Right atrium auricular region (tissue), 2 donors: ENCODE measurements at regions not wholly inside any gene's neighbourhood (a gene's known extent, or its start where the extent isn't known, plus 50 kb on each side); places are given as distances from the start of the nearest gene placed in this dataset.

Source experiments
- DNase-seq: peaks from one replicate; pipeline ENCODE4 v3.0.0-alpha.2; 2019; ENCODE audit warnings: low spot score
- H3K27ac ChIP-seq, 2 donors: fragments of 200-600 bp; sonication (generic); 1 replicate in 1 of 2; 2 replicates in 1 of 2; pipeline ENCODE4 v1.5.1; 2016 to 2019
- H3K27me3 ChIP-seq, 2 donors: fragments of 200-600 bp; sonication (generic); one replicate each; pipeline versions ENCODE4 v1.5.1 to v1.6.0; 2017 to 2019
- H3K36me3 ChIP-seq: fragments of 200-600 bp; sonication (generic); one replicate; pipeline ENCODE4 v1.5.1; 2016
- H3K4me1 ChIP-seq, 2 donors: fragments of 200-600 bp; sonication (generic); one replicate each; pipeline versions ENCODE4 v1.5.1 to v1.6.0; 2017 to 2019
- H3K4me3 ChIP-seq, 2 donors: fragments of 200-600 bp; sonication (generic); 1 replicate in 1 of 2; 2 replicates in 1 of 2; pipeline ENCODE4 v1.5.1; 2017 to 2019; ENCODE audit warnings: mild to moderate bottlenecking in 1 of 2, moderate library complexity in 1 of 2
- H3K9me3 ChIP-seq, 2 donors: fragments of 200-600 bp; sonication (generic); one replicate each; pipeline ENCODE4 v1.5.1; 2019
- CTCF ChIP-seq, 2 donors: fragments of 200-600 bp; sonication (generic); IDR thresholded peaks; one replicate each; pipeline ENCODE4 v1.5.1; 2019; ENCODE audit warnings: antibody characterized with exemption in 2 of 2

- DNase-seq, result no peak
- no peak for TF ChIP-seq CTCF (IDR thresholded peaks at IDR 0.05)
- no peak overlapping the region for H3K4me3 ChIP-seq
- no peaks in the 10 kb centered on the region for H3K4me1 ChIP-seq
- no peak overlapping the region for H3K27ac ChIP-seq
- H3K36me3 ChIP-seq, result no peaks in the 10 kb centered on the region
- no peaks in the 10 kb centered on the region for H3K9me3 ChIP-seq
- H3K27me3 ChIP-seq, result no peaks in the 10 kb centered on the region
Observed at GRCh38 chr18:76052227-76052595, 442.8 kb downstream of the ZNF516 start.

- H3K27me3 ChIP-seq, result no peaks in the 10 kb centered on the region
- H3K4me3 ChIP-seq, result no peak overlapping the region
- TF ChIP-seq CTCF (IDR thresholded peaks at IDR 0.05), result no peak
- H3K27ac ChIP-seq, result no peak overlapping the region
- H3K4me1 ChIP-seq, result no peaks in the 10 kb centered on the region
- no peaks in the 10 kb centered on the region for H3K36me3 ChIP-seq
- no peak for DNase-seq
- no peaks in the 10 kb centered on the region for H3K9me3 ChIP-seq
Observed at GRCh38 chr18:76051396-76052226, 443.4 kb downstream of the ZNF516 start.

GRCh38 chr18:76046221-76046620 lies 448.8 kb downstream of the ZNF516 start:
- Histone ChIP-seq H3K4me3 (no peak overlapping the region), H3K27me3 (no peaks in the 10 kb centered on the region), H3K27ac (no peak overlapping the region), H3K36me3 (no peaks in the 10 kb centered on the region), H3K9me3 (no peaks in the 10 kb centered on the region), H3K4me1 (no peaks in the 10 kb centered on the region)
- no peak for TF ChIP-seq CTCF (IDR thresholded peaks at IDR 0.05)
- DNase-seq, result no peak

- Histone ChIP-seq H3K36me3 (no peaks in the 10 kb centered on the region), H3K4me3 (no peak overlapping the region), H3K27me3 (no peaks in the 10 kb centered on the region), H3K27ac (no peak overlapping the region), H3K9me3 (no peaks in the 10 kb centered on the region), H3K4me1 (no peaks in the 10 kb centered on the region)
- DNase-seq, result no peak
- TF ChIP-seq CTCF (IDR thresholded peaks at IDR 0.05), result no peak
Observed at GRCh38 chr18:76042511-76042910, 452.5 kb downstream of the ZNF516 start.

- no peaks in the 10 kb centered on the region for H3K27me3 ChIP-seq
- no peaks in the 10 kb centered on the region for H3K4me1 ChIP-seq
- no peak overlapping the region for H3K27ac ChIP-seq
- H3K9me3 ChIP-seq, result no peaks in the 10 kb centered on the region
- no peak for DNase-seq
- H3K36me3 ChIP-seq, result no peaks in the 10 kb centered on the region
- no peak overlapping the region for H3K4me3 ChIP-seq
- no peak for TF ChIP-seq CTCF (IDR thresholded peaks at IDR 0.05)
Observed at GRCh38 chr18:76018210-76018609, 476.8 kb downstream of the ZNF516 start.

- Histone ChIP-seq H3K4me1 (no peaks in the 10 kb centered on the region), H3K4me3 (no peak overlapping the region), H3K27me3 (no peaks in the 10 kb centered on the region), H3K27ac (no peak overlapping the region), H3K9me3 (no peaks in the 10 kb centered on the region), H3K36me3 (no peaks in the 10 kb centered on the region)
- no peak for TF ChIP-seq CTCF (IDR thresholded peaks at IDR 0.05)
- DNase-seq, result no peak
Observed at GRCh38 chr18:76013057-76013456, 482.0 kb downstream of the ZNF516 start.
